ENCODE measurements at regions not wholly inside any gene's neighbourhood (a gene's known extent, or its start where the extent isn't known, plus 50 kb on each side); places are given as distances from the start of the nearest gene placed in this dataset.

- TF ChIP-seq, protein P1, sequence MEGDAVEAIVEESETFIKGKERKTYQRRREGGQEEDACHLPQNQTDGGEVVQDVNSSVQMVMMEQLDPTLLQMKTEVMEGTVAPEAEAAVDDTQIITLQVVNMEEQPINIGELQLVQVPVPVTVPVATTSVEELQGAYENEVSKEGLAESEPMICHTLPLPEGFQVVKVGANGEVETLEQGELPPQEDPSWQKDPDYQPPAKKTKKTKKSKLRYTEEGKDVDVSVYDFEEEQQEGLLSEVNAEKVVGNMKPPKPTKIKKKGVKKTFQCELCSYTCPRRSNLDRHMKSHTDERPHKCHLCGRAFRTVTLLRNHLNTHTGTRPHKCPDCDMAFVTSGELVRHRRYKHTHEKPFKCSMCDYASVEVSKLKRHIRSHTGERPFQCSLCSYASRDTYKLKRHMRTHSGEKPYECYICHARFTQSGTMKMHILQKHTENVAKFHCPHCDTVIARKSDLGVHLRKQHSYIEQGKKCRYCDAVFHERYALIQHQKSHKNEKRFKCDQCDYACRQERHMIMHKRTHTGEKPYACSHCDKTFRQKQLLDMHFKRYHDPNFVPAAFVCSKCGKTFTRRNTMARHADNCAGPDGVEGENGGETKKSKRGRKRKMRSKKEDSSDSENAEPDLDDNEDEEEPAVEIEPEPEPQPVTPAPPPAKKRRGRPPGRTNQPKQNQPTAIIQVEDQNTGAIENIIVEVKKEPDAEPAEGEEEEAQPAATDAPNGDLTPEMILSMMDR (conservative IDR thresholded peaks at IDR 0.05; ENCODE audit: low read depth, low read length): no peak
- TF ChIP-seq EZH2 (IDR thresholded peaks at IDR 0.05; ENCODE audit: low read length, unreplicated experiment): no peak
Measured at GRCh38 chr10:7026818-7027217, 384.0 kb downstream of the SFMBT2 start.
